GM08714 (cell line): ENCODE measurements at regions not wholly inside any gene's neighbourhood (a gene's known extent, or its start where the extent isn't known, plus 50 kb on each side); places are given as distances from the start of the nearest gene placed in this dataset.

Source experiments
- H3K4me3 ChIP-seq: fragments of 200-500 bp; sonication (Bioruptor generic); 2 replicates; pipeline ENCODE4 v1.5.1; 2014; ENCODE audit warnings: mild to moderate bottlenecking, low read length, inconsistent platforms
- ZNF274 ChIP-seq: IDR thresholded peaks from 2 replicates; pipeline ENCODE4 v1.6.1; 2012; ENCODE audit warnings: mild to moderate bottlenecking, low read depth, low read length

- TF ChIP-seq ZNF274: no peak
- no peak overlapping the region for H3K4me3 ChIP-seq
These were observed 65.2 kb downstream of the DMRT2 start for GRCh38 chr9:1115370-1115769.

- H3K4me3 ChIP-seq: no peak overlapping the region
- TF ChIP-seq ZNF274: no peak
These were observed 67.3 kb downstream of the DMRT2 start for GRCh38 chr9:1117439-1117838.

GRCh38 chr9:1120500-1121165, 70.5 kb downstream of the DMRT2 start:
- no peak for TF ChIP-seq ZNF274

GRCh38 chr9:1125741-1126140, 75.6 kb downstream of the DMRT2 start:
- TF ChIP-seq ZNF274: no peak
- H3K4me3 ChIP-seq: no peak overlapping the region

More at GRCh38 chr9:1120500-1121165, 70.5 kb downstream of the DMRT2 start:
- no peak overlapping the region for H3K4me3 ChIP-seq

GRCh38 chr9:1128046-1128445, 77.9 kb downstream of the DMRT2 start:
- no peak for TF ChIP-seq ZNF274
- H3K4me3 ChIP-seq: no peak overlapping the region

- no peak for TF ChIP-seq ZNF274
- no peak overlapping the region for H3K4me3 ChIP-seq
These were observed 79.2 kb downstream of the DMRT2 start for GRCh38 chr9:1129382-1129781.

- H3K4me3 ChIP-seq: no peak overlapping the region
- no peak for TF ChIP-seq ZNF274
These were observed 89.9 kb downstream of the DMRT2 start for GRCh38 chr9:1140057-1140456.

- TF ChIP-seq ZNF274: no peak
- H3K4me3 ChIP-seq: no peak overlapping the region
These were observed 101.5 kb downstream of the DMRT2 start for GRCh38 chr9:1151691-1152090.

GRCh38 chr9:1152171-1152570, 102.0 kb downstream of the DMRT2 start:
- no peak for TF ChIP-seq ZNF274
- no peak overlapping the region for H3K4me3 ChIP-seq

- no peak for TF ChIP-seq ZNF274
These were observed 104.6 kb downstream of the DMRT2 start for GRCh38 chr9:1154739-1155138.

GRCh38 chr9:1155602-1156001, 105.4 kb downstream of the DMRT2 start:
- no peak for TF ChIP-seq ZNF274
- H3K4me3 ChIP-seq: no peak overlapping the region

More at GRCh38 chr9:1154739-1155138, 104.6 kb downstream of the DMRT2 start:
- no peak overlapping the region for H3K4me3 ChIP-seq

GRCh38 chr9:1156794-1157550, 106.8 kb downstream of the DMRT2 start:
- no peak for TF ChIP-seq ZNF274
- no peak overlapping the region for H3K4me3 ChIP-seq

GRCh38 chr9:1157836-1158235, 107.7 kb downstream of the DMRT2 start:
- H3K4me3 ChIP-seq: no peak overlapping the region
- TF ChIP-seq ZNF274: no peak

GRCh38 chr9:1170918-1171317, 120.8 kb downstream of the DMRT2 start:
- H3K4me3 ChIP-seq: no peak overlapping the region
- TF ChIP-seq ZNF274: no peak

- TF ChIP-seq ZNF274: no peak
These were observed 121.4 kb downstream of the DMRT2 start for GRCh38 chr9:1171546-1171945.

More at GRCh38 chr9:1171546-1171945, 121.4 kb downstream of the DMRT2 start:
- H3K4me3 ChIP-seq: no peak overlapping the region
